SK-N-SH (cell line): ENCODE measurements at regions not wholly inside any gene's neighbourhood (a gene's known extent, or its start where the extent isn't known, plus 50 kb on each side); places are given as distances from the start of the nearest gene placed in this dataset.

ENCODE experiments used
- CTCF ChIA-PET: fragments of 300-600, 350-600 bp; formaldehyde crosslinking; extraction: SDS; loops from one replicate; lab custom pipeline; 2021; lab: Yijun Ruan, JAX
- POLR2A ChIA-PET: fragments of 350-600 bp; sonication (Branson Sonifier 250); formaldehyde crosslinking; extraction: SDS; loops from one replicate; lab custom pipeline; 2020; ENCODE audit warnings: antibody characterized with exemption, inconsistent platforms; lab: Yijun Ruan, JAX
- DNase-seq: peaks from one replicate; pipeline ENCODE4 v3.0.0; 2012
- H2AFZ ChIP-seq: fragments of 200-600 bp; sonication (generic); 2 replicates; pipeline ENCODE4 v1.8.1; 2016; ENCODE audit warnings: antibody characterized with exemption, mild to moderate bottlenecking, low read depth
- H3F3A ChIP-seq: fragments of 200-600 bp; sonication (generic); replicated peaks from 2 replicates; pipeline ENCODE3; 2016; ENCODE audit warnings: antibody characterized with exemption, mild to moderate bottlenecking; ENCODE audit not compliant: insufficient read depth
- H3K27ac ChIP-seq, 2 experiments: fragments of 200-500 bp in 1 of 2; fragments of 200-600 bp in 1 of 2; sonication (Bioruptor generic) in 1 of 2; sonication (generic), shearing (Covaris generic) in 1 of 2; 2 replicates each; pipeline versions ENCODE4 v1.5.1 to v1.6.1; 2014 to 2016; ENCODE audit warnings: low read depth in 2 of 2, inconsistent platforms in 1 of 2, low read length in 1 of 2, mild to moderate bottlenecking in 1 of 2, mixed read lengths in 1 of 2
- H3K27me3 ChIP-seq: fragments of 200-600 bp; sonication (generic), shearing (Covaris generic); 2 replicates; pipeline ENCODE4 v1.6.1; 2016; ENCODE audit warnings: mixed run types; ENCODE audit not compliant: insufficient read depth
- H3K36me3 ChIP-seq, 2 experiments: fragments of 200-500 bp in 1 of 2; fragments of 200-600 bp in 1 of 2; sonication (Bioruptor generic) in 1 of 2; sonication (generic) in 1 of 2; replicated peaks in 1 of 2; 2 replicates each; pipeline versions ENCODE3 to v1.5.1; 2014 to 2016; ENCODE audit warnings: low read length in 1 of 2, mild to moderate bottlenecking in 1 of 2; ENCODE audit not compliant: insufficient read depth in 2 of 2, control insufficient read depth in 1 of 2
- H3K4me1 ChIP-seq, 2 experiments: fragments of 200-500 bp in 1 of 2; fragments of 200-600 bp in 1 of 2; sonication (Bioruptor generic) in 1 of 2; sonication (generic), shearing (Covaris generic) in 1 of 2; 2 replicates each; pipeline versions ENCODE4 v1.5.1 to v1.6.1; 2014 to 2016; ENCODE audit warnings: low read depth in 1 of 2, low read length in 1 of 2, mixed run types in 1 of 2; ENCODE audit not compliant: insufficient read depth in 2 of 2, control insufficient read depth in 1 of 2
- H3K4me2 ChIP-seq: fragments of 200-600 bp; sonication (generic), shearing (Covaris generic); 2 replicates; pipeline ENCODE4 v1.6.1; 2017; ENCODE audit warnings: mixed run types
- H3K4me3 ChIP-seq, 2 experiments: fragments of 200-500 bp in 1 of 2; fragments of 200-600 bp in 1 of 2; sonication (Bioruptor generic) in 1 of 2; sonication (generic), shearing (Covaris generic) in 1 of 2; 2 replicates each; pipeline versions ENCODE4 v1.5.1 to v1.8.1; 2014 to 2016; ENCODE audit warnings: low read depth in 2 of 2, inconsistent platforms in 1 of 2, low read length in 1 of 2, mild to moderate bottlenecking in 1 of 2, mixed read lengths in 1 of 2, moderate library complexity in 1 of 2
- H3K79me2 ChIP-seq: fragments of 200-600 bp; sonication (generic); 2 replicates; pipeline ENCODE4 v1.8.1; 2017; ENCODE audit warnings: mild to moderate bottlenecking; ENCODE audit not compliant: insufficient read depth
- H3K9ac ChIP-seq: fragments of 200-600 bp; sonication (generic); 2 replicates; pipeline ENCODE4 v1.6.1; 2017; ENCODE audit warnings: mixed run types
- H3K9me2 ChIP-seq: fragments of 200-600 bp; sonication (generic); 2 replicates; pipeline ENCODE4 v1.6.1; 2017; ENCODE audit warnings: mixed run types
- H3K9me3 ChIP-seq: fragments of 200-600 bp; sonication (generic); 2 replicates; pipeline ENCODE4 v1.6.1; 2017; ENCODE audit warnings: mixed run types, mild to moderate bottlenecking, moderate library complexity
- H4K20me1 ChIP-seq: fragments of 200-600 bp; sonication (generic); 2 replicates; pipeline ENCODE4 v1.6.1; 2017; ENCODE audit warnings: mild to moderate bottlenecking, mixed run types; ENCODE audit not compliant: insufficient read depth
- CHD2 ChIP-seq: fragments of 150-350 bp; IDR thresholded peaks from 2 replicates; pipeline ENCODE4 v1.6.1; 2018; ENCODE audit warnings: low read length; ENCODE audit not compliant: partially characterized antibody
- EZH2phosphoT487 ChIP-seq: fragments of 200-600 bp; sonication (generic); IDR thresholded peaks from 2 replicates; pipeline ENCODE4 v1.6.1; 2017; ENCODE audit warnings: low read depth, mixed run types, mild to moderate bottlenecking, antibody characterized with exemption, moderate library complexity, borderline replicate concordance
- FOSL2 ChIP-seq: IDR thresholded peaks from 2 replicates; pipeline ENCODE4 v1.4.0; 2012; ENCODE audit warnings: low read depth, mild to moderate bottlenecking, moderate library complexity, borderline replicate concordance
- FOXJ3 ChIP-seq: sonication (generic); formaldehyde crosslinking; IDR thresholded peaks from 2 replicates; pipeline ENCODE4 v1.5.1; 2020; ENCODE audit warnings: mild to moderate bottlenecking, missing genetic modification reagents
- GATA2 ChIP-seq: sonication (generic); formaldehyde crosslinking; IDR thresholded peaks from 2 replicates; pipeline ENCODE4 v1.5.0; 2020; ENCODE audit warnings: mild to moderate bottlenecking, missing genetic modification reagents
- IRF3 ChIP-seq: fragments of 150-350 bp; IDR thresholded peaks from 2 replicates; pipeline ENCODE4 v1.6.1; 2016; ENCODE audit warnings: mild to moderate bottlenecking, low read depth, low read length
- JUND ChIP-seq: IDR thresholded peaks from 2 replicates; pipeline ENCODE4 v1.4.0; 2012
- MAX ChIP-seq: IDR thresholded peaks from 2 replicates; pipeline ENCODE4 v1.4.0; 2012; ENCODE audit warnings: low read depth
- MEF2A ChIP-seq: IDR thresholded peaks from 2 replicates; pipeline ENCODE4 v1.4.0; 2012; ENCODE audit warnings: low read depth, borderline replicate concordance
- MXI1 ChIP-seq: IDR thresholded peaks from 2 replicates; pipeline ENCODE4 v1.6.1; 2012; ENCODE audit warnings: mild to moderate bottlenecking, low read depth, low read length, improper control_type of control experiment
- NFIC ChIP-seq: IDR thresholded peaks from 2 replicates; pipeline ENCODE4 v1.4.0; 2012; ENCODE audit warnings: borderline replicate concordance
- PBX3 ChIP-seq: IDR thresholded peaks from 2 replicates; pipeline ENCODE4; 2012
- POLR2AphosphoS5 ChIP-seq: IDR thresholded peaks from 2 replicates; pipeline ENCODE4 v1.6.1; 2012; ENCODE audit warnings: low read depth, low read length
- RAD21 ChIP-seq: IDR thresholded peaks from 2 replicates; pipeline ENCODE4 v1.6.1; 2012; ENCODE audit warnings: mild to moderate bottlenecking, low read length
- RCOR1 ChIP-seq: fragments of 150-350 bp; IDR thresholded peaks from 2 replicates; pipeline ENCODE4 v1.6.1; 2017; ENCODE audit warnings: antibody characterized with exemption, low read length
- RFX5 ChIP-seq: IDR thresholded peaks from 2 replicates; pipeline ENCODE4 v1.6.1; 2012; ENCODE audit warnings: mild to moderate bottlenecking, improper control_type of control experiment, low read length
- RXRA ChIP-seq: IDR thresholded peaks from 2 replicates; pipeline ENCODE4 v1.4.0; 2012; ENCODE audit warnings: low read depth, mild to moderate bottlenecking, borderline replicate concordance
- SIN3A ChIP-seq: IDR thresholded peaks from 2 replicates; pipeline ENCODE4 v1.6.1; 2012; ENCODE audit warnings: low read depth, mild to moderate bottlenecking, low read length, moderate library complexity, borderline replicate concordance
- SMC3 ChIP-seq: IDR thresholded peaks from 2 replicates; pipeline ENCODE4 v1.6.1; 2012; ENCODE audit warnings: low read depth, low read length, improper control_type of control experiment
- TAF1 ChIP-seq: IDR thresholded peaks from 2 replicates; pipeline ENCODE4 v1.6.1; 2012; ENCODE audit warnings: low read depth, mild to moderate bottlenecking, low read length, moderate library complexity, borderline replicate concordance
- TCF12 ChIP-seq: IDR thresholded peaks from 2 replicates; pipeline ENCODE4 v1.4.0; 2012
- TEAD4 ChIP-seq: IDR thresholded peaks from 2 replicates; pipeline ENCODE4 v1.4.0; 2012; ENCODE audit warnings: mild to moderate bottlenecking, borderline replicate concordance; ENCODE audit not compliant: insufficient read depth
- USF1 ChIP-seq: IDR thresholded peaks from 2 replicates; pipeline ENCODE4 v1.4.0; 2012; ENCODE audit warnings: low read depth, borderline replicate concordance
- YY1 ChIP-seq: IDR thresholded peaks from 2 replicates; pipeline ENCODE4 v1.4.0; 2012; ENCODE audit warnings: low read depth, mild to moderate bottlenecking
- WGBS: methylation state at CpG from one replicate; pipeline ENCODE4 v1.1.6; 2017; ENCODE audit warnings: low lambda C conversion rate; 5-methylcytosine and 5-hydroxymethylcytosine counted together

GRCh38 chr2:126300348-126300747 is 355.6 kb upstream of the GYPC start (continued):
- TF ChIP-seq MXI1 (no peak), SMC3 (no peak), NFIC (no peak), MEF2A (no peak), JUND (no peak), TCF12 (no peak), YY1 (no peak), RCOR1 (no peak)

GRCh38 chr2:126302043-126302442 is 353.9 kb upstream of the GYPC start:
- CTCF ChIA-PET = no interaction called here
- TF ChIP-seq MAX = no peak
- no peak for TF ChIP-seq RCOR1
- TF ChIP-seq TAF1 = no peak
- no peak for TF ChIP-seq SIN3A
- TF ChIP-seq USF1 = no peak
- TF ChIP-seq JUND = no peak
- no peak for TF ChIP-seq RFX5
- no peak for TF ChIP-seq FOXJ3 (CRISPR knock-in tag)
- no peak for TF ChIP-seq TCF12
- TF ChIP-seq POLR2AphosphoS5 = no peak
- TF ChIP-seq YY1 = no peak
- no peak for TF ChIP-seq FOSL2
- DNase-seq = no peak
- no peaks in the 10 kb centered on the region for H3K4me1 ChIP-seq
- no peaks in the 10 kb centered on the region for H3K9me2 ChIP-seq
- no peak overlapping the region for H3K9ac ChIP-seq
- no peaks in the 10 kb centered on the region for H4K20me1 ChIP-seq
- no peak overlapping the region for H3K4me3 ChIP-seq
- H3K9me3 ChIP-seq = no peaks in the 10 kb centered on the region; the same call in 1 of the 2 replicates
- 0% methylated on average over 3 of the region's 3 CpGs for WGBS
- POLR2A ChIA-PET = no interaction called here
- no peaks in the 10 kb centered on the region for H3K36me3 ChIP-seq
- H2AFZ ChIP-seq = no peak overlapping the region
- no peaks in the 10 kb centered on the region for H3F3A ChIP-seq
- H3K27me3 ChIP-seq = no peaks in the 10 kb centered on the region
- no peak overlapping the region for H3K27ac ChIP-seq
- H3K79me2 ChIP-seq = no peaks in the 10 kb centered on the region
- H3K4me2 ChIP-seq = no peak overlapping the region

- Histone ChIP-seq H3K27ac (no peak overlapping the region), H3F3A (no peaks in the 10 kb centered on the region), H3K4me1 (no peaks in the 10 kb centered on the region), H3K9me2 (no peaks in the 10 kb centered on the region), H3K9ac (no peak overlapping the region), H4K20me1 (no peaks in the 10 kb centered on the region), H3K4me3 (no peak overlapping the region), H3K27me3 (no peaks in the 10 kb centered on the region), H3K79me2 (no peaks in the 10 kb centered on the region), H3K9me3 (no peaks in the 10 kb centered on the region; the same call in 1 of the 2 replicates), H2AFZ (no peak overlapping the region), H3K4me2 (no peak overlapping the region), H3K36me3 (no peaks in the 10 kb centered on the region)
- no peak for DNase-seq
- POLR2A ChIA-PET = no interaction called here
- CTCF ChIA-PET = no interaction called here
- WGBS = 2% methylated on average over 5 of the region's 5 CpGs
- TF ChIP-seq YY1 (no peak), EZH2phosphoT487 (no peak), JUND (no peak), RXRA (no peak), IRF3 (no peak), TEAD4 (no peak), GATA2 (CRISPR knock-in tag) (no peak), RAD21 (no peak), PBX3 (no peak), CHD2 (no peak), MAX (no peak), SMC3 (no peak)
These were observed 352.8 kb upstream of the GYPC start for GRCh38 chr2:126303113-126303512.
